NCI-H2107 treated with DMSO at 0.1 percent for 48 hours (cell line): ENCODE measurements at regions not wholly inside any gene's neighbourhood (a gene's known extent, or its start where the extent isn't known, plus 50 kb on each side); places are given as distances from the start of the nearest gene placed in this dataset.

Experiments
- DNase-seq: peaks from one replicate; lab custom pipeline; 2025; ENCODE audit not compliant: unreplicated experiment; lab: John Stamatoyannopoulos, UW

DNA sequence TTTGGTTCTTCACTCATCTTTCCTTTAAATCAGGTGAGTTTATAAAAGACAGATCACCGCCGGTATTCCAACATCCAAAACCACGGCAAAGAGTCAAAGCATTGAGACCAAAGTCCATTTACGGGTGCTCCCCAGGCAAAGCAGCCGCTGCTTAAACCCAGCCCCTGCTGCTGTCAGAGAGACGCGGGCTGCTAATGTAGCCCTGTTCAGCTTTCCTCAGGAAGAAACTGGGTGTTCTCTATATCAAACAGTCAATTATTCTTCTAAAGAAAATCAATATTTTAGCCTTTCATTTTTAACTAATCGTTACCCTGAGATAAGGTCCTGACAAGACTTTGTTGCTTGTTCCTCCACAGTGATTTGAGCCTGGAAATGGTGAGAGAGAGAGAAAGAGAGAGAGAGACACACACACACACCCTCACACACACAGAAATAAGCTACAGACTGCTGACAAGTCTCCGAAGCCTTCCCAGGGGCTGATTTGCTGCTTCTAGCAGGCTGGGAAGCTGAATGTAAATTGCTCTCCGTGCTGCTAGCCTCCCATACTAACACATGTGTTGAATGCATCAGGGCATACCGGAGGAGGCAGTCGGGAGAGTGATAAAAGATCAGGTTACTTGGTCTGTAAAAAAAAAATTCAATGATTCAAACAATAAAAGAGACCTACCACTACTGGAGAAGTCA, 183.0 kb upstream of the ANK3 start:
- DNase-seq: peak; percentile 75

DNA sequence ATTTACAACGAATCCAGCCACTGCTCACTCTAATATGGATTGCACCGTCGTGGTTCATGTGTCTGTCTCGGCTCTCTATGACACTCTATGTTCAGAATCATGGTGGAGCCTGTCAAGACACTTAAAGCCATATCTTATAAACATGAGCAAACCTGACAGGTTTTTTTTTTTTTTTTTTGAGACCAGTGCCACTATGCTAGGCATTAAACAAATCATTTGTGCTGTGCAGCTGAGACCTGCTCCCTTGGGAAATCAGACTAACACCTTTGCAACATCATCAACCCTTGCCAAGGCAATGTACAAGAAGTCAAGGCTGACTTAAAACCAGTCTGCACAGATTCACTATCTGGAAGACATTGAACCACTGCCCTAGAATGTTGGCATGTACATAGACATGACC, 181.2 kb upstream of the ANK3 start:
- DNase-seq: no peak

DNA sequence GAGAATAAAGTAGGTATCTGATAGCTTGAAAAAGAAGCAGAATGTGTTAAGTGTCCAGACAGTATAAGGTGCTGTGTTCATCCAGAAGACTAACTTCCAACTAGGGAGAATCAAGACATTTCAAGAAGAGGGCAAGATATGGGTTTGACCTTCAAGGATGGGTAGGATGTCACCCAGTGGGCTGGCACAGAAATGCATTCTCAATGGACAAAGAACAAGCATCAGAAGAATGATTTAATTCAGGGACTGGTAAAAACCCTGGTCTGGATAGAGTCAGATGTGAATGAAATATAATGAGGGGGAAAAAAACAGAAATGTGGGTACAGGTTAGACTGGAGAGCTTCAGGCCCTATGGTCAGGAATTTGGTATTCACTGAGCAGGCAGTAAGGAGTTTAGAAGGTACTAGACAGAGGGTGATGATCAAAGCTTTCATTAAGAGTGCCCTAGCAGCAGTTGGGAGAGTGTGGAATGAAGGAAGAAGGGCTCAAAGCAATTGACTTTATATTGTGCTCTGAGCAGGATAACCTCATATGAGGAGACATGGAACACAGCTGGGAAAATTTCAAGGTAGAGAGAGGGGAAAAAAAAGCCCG, 180.7 kb upstream of the ANK3 start:
- no peak for DNase-seq

DNA sequence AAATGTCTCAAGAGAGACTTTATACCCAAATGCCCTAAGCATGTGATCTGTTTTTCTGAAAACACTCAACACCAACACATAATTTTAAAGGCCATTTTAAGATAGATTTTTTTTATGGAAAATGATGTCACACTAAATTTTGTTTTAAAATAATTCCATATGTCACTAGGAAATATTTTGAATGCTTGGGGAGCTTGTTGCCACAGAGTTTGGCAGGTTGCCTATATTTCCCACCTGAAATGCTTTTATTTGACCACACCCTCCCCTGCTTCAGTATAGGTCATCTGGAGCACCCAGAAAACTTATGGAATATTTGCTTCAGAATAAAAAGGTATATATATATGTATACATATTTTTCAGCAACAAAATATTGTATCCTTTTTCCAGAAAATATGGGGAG, 180.0 kb upstream of the ANK3 start:
- no peak for DNase-seq

DNA sequence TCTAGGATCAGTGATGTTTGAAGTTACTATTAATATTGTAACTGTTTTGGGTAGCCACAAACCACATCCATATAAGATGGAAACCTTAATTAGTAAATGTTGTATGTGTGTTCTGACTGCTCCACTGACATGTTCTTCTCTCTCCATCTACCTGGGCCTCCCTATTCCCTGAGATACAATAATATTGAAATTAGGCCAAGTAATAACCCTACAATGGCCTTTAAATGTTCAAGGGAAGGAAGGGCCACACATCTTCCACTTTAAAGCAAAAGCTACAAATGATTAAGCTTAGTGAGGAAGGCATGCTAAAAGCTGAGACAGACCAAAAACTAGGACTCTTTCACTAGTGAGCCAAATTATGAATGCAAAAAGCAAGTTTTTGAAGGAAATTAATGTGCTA, 176.4 kb upstream of the ANK3 start:
- DNase-seq: no peak

DNA sequence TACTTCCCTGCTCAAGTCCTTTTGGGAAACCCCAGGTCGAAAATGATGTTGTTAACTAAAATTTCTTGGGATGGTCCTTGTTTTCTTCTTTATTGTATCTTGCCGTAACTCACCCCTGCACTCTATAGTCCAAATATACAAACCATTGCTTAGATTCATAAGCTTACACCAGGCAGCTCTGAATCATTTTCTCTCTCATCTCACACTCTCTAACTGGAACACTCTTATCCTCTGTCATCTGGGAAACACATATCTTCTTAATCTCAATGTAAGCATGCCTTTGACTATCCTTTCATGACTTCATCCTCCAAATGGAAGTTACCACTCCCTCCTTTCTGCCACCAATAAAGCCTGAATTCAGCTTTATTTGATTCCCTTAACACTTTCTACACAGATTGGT, 175.8 kb upstream of the ANK3 start:
- no peak for DNase-seq

DNA sequence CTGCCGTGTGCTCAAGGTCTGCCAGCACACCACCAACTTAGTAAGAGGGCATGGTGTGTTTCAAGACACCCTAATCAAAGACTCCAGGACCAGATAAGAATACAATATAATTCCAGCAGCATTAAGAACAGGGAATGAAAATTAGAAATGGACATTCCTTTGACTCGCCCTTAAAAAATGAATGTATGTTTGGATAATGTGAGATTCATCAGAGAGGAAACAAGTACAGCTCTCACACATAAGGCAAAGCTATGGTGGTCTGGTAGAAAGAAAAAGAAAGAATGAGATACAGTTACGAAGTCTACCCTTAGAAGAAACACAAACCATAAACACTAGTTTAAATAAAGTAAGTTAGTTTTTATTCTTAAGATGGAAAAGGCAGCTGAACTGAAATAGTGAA, 174.8 kb upstream of the ANK3 start:
- DNase-seq: no peak

DNA sequence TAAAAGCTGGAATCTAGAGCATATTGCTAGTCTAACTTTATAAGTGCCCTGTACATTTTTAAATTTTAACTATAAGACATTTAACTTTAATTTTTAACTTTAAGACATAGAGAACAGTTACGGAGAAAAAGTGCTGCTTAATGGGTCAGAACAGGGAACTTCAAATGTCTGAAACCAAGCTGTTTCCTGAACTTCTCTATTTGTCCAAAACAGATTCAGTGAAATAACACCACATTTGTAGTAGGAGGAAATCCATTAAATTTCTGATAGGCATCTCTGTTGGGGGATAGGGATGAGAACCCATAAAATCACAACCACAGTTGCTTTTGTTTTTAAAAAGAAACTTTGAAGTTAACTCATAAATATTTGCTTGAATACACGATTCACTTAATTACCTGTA, 170.8 kb upstream of the ANK3 start:
- no peak for DNase-seq

DNA sequence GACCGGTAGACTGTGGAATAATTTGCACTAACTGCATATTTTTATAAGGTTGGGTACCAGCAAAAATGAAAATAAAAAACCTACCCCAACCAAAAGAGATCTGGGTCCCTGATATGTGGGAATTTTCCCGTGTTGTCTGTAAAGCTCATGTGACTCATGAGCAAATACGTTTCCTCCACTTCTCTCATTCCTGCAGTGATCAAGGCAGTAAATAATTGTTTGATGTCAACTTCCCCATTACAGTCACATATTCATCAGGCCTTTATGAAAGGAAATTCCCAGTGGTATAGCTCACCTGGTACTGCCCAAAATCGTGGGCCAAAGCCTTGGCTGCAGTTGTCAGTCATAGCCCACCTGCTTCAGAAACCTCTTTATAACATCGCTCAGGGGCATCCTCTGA, 166.0 kb upstream of the ANK3 start:
- DNase-seq: no peak

DNA sequence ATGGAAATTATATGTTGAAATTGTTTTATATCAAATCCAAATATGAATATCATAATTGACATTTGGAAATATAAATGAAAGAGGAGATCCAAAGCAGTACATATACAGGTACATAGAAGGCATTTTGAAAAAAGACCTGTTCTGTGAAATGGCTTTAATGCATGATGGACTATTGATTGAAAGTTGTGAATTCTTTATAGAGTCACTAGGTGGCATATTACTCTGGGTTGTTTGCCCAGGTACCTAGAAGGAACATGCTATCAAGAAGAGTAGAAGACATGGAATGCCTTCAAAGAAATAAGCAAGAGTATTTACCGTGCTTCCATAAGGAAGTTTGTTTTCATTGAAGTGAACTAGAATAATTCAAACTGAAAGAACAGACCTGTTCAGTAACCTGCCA, 160.0 kb upstream of the ANK3 start:
- peak; percentile 23 for DNase-seq

DNA sequence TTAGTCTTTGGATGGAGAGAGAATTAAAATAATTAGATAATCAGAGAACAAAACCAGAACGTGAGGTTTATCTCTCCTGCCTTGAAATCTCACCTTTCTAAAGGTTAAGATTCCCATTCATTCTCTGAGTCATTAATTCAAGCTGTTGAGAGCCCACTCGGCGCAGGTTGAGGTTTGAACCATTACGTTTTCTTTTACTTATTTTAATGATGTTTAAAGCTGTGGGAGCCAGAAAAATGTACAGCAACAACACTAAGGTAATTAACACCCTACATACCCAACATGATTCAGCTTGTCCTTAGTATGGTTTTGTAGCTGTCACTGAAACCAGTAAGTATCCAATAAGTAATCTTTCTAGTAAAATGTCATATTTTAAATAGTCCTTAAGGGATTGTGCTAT, 153.0 kb upstream of the ANK3 start:
- DNase-seq: no peak

DNA sequence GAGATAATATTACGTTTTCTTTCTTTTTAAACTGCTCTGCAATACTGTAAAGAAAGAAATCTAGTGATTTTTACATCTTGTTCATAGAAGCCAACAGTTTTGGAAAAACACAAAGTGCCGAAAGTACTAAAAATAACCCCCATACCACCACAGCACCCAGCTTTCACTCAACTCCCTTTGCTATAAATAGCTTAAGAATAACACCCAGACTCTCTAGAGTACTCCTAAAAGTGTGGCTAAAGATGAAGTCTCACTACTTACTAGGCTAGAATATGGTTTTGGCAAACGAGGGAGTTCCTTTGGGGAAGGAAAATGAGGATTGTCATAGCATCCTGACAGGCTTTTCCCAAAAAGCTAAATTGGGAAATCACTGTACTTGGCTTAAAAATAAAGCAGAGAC, 151.8 kb upstream of the ANK3 start:
- DNase-seq: no peak

DNA sequence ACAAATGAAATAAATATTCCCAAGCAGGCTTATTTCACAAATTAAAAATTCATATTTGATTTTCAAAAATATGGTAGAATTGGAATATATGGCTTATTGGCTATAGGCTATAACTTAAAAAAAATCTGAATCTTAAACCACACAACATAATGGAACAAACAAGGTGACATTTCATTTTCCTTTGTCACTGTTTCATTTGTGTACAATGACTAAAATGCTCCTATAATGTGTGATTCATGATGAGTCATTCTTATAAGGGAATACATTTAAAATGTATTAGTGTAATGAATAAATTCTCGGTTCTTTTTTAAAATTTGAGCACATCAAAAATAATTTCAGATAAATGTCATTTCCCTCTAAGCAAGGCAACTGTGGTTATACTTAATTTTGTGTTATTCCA, 148.0 kb upstream of the ANK3 start:
- no peak for DNase-seq

DNA sequence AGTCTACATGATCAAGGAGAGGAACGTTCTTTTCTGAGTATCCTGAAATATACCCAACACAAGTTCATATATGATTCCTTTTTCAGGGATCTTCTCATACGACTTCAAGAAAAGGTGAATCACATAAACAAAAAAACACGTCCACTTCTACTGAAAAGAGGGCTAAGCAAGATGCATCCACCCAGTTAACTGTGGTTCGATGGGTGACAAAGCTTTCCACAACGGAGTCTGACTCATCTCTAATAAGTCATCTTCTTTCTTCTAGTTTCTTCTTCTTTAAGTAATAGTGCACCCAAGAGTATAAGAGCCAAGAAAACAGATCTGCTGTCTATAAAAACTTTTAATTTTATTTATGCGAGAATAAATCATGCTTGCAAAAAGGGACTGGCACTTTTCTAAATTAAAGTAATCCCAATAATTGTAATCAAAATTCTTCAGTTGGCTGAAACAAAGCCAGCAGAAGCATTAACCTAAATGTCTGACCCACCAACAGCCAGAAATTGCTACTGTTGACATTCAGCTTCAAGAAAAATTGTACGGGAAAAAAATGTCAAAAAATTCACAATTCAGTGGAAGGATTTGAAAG, 146.9 kb upstream of the ANK3 start:
- no peak for DNase-seq

DNA sequence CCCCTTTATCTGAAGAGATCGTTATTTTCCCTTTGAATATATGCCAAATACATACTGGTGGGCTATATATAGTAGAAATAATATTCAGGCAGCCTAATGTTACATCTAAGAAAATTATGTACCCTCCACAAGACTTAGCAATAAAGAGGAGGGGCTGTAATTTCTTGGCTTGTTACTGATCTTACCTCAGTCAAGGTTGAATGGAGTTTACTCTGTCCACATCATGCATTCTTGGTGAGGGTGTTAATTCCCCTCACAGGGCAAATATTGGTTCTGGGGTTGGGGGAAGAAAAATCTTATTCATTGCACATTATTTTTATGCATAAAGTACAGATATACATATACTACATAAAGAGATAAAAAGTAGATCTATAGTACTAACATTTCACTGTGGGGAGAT, 145.8 kb upstream of the ANK3 start:
- DNase-seq: no peak

DNA sequence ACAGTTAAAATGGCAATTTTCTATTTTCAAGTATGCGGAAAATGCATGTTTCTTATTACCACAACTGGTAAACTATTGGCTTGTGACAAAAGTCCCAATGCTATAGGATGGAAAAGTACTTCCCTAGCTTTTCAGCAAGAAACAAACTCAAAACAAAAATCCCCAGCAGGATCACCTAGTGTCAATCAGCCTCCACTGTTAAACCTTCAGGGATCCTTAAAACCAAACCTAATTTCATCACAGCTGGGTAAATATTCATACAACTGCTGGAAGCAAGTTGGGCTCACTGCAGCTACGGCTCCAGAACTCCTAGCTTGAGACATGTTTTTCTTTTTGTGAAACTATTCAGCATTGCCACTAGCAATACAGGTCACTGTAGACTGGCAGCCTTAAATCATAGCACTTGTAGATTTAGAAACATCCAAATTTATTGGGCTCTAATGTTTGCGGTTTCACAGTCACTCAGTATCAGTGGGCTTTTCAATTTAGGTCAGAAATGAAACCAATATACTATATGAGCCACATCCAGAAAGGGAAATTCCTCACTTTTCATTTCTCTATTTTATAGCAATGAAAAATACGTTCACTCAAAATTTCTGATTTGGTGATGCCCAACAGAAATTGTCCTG, 145.2 kb upstream of the ANK3 start:
- no peak for DNase-seq

DNA sequence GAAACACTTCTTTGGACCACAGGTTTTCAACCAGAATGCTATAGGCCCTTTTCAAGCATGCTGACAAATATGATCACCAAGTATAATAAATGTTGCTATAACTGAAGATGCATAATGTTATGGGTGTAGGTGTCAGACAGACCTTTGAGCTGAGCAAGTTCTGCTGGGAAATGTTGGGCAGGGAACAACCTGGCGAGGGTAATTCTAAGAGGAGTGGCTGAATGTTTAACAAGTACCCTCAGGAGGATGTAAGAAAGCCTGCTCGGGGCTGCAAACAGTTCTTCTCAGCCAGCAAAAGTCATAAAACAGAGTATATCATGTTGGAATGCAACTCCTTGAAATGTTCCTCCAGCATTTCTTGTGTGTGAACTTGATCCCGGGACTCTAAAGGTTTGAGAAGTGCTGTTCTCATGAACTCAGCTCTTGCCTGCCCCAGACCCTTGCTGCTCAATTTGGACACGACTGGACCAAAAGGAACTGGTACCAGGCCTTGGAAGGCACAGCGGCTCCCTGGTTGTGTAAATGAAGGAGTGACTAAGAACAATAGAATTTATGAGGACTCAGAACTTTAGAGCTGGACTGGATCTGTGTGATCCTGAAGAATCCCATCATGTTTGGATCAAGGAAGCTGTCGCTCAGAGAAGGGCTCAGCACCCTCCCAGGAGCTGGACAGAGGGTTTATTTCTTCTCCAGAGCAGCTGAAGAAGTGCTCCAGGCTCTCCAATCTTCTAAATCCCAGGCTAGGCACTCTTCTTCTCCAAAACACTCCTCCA, 143.2 kb upstream of the ANK3 start:
- DNase-seq: no peak

DNA sequence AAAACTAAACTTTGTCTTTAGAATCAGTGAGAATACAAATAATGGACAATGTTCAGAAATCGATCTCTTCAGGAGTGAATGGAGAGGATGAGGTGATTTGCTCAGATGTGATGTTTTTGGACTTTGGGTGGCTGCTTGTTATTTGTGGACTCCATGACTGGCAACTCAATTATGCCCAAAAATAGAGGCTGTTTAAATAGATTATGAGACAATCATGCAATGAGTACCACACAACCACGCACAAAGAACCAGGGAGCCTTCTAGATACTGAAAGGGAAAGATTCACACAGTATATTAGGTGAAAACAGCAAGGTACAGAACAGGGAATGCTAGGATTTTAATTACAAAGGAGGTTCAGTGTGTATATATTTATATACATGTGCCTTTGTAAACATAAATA, 141.3 kb upstream of the ANK3 start:
- DNase-seq: no peak

DNA sequence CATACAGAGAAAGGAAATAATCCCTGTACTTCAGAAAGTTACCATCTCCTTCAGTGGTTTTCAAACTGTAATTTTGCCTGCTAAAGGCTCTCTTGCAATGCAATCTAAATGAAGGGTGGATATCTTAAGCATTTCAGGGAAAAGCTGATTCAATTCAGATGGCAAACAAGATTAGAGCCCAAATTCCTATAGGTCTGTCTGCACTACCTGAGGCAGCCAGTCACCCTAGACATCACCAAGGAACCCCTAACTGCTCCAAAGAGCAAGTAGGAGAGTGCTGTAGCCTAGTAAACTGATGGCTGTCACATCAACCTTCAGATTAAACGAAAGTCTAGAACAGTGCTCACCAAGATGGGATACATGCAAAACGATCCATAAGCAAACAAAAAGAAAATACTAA, 138.0 kb upstream of the ANK3 start:
- DNase-seq: no peak

DNA sequence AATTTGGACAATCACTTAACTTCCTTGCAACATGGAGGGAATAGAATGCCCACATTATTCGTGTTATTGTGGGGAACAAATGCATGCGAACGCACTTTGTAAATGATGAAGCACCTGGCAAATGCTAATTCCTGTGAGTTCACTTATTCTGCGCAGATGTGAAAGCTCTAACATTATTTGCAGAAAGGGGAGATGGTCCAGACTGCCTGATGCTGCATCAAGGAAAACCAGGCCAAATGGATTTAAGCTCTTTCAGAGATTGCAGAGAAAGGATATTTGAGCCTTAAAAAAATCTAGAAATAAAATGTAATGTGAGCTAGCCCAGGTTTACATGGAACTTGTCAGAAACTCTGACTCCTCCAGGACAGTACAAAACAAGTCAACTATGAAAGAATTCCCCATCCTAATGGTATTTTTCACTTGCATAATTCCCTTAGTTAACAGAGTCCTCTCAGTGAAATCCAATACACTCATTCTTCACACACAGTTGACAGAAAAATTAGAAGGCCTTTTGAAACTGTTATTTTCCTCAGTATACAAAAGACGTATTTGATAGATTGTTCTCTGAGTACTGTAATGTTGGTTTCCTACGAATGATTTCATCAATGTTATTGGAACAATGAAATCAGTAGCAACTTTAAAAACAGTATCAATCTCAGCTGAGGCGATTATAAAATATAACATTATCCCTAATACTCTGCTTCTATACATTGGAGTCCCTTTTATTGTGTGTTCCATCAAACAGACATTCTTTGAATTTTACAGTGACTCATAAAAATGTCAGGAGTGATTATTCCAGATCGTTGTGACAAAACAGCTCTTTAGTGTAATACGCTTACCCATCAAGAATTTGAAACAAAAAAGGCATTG, 136.3 kb upstream of the ANK3 start:
- no peak for DNase-seq

DNA sequence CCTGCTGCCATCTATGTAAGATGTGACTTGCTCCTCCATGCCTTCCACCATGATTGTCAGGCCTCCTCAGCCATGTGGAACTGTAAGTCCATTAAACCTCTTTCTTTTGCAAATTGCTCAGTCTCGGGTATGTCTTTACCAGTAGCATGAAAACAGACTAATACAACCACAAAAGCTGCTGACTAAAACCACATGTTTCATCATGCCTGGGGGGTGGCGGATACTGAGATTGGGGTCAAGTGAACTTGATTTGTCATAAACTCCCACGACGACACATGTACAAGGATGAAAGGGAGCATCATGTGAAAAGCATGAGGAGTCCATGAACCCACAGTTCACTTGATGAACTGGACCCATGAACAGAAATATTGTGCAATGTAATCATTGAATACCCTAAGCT, 134.9 kb upstream of the ANK3 start:
- DNase-seq: no peak
